ENCODE measurements at regions not wholly inside any gene's neighbourhood (a gene's known extent, or its start where the extent isn't known, plus 50 kb on each side); places are given as distances from the start of the nearest gene placed in this dataset.

DNA sequence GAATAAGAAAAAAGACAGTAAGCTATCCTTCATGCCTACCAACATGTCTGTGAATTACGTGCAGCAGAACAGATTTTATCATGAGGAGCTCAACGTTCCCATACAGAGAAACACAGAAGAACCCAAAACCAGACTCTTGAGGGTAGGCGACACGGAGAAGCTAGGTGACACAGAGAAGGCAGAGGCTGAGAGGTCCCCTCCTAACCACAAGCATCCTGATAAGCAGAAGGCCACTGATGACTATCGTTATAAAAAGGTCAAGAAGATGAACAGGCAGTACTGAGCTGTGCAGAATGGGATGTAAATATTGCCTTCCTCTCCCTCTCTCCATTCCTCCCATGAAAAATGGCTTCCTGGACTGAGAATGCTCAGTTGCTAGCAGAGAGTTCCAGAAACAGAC lies 350.2 kb upstream of the BOD1L1 start (continued):
- TF ChIP-seq, protein P1, sequence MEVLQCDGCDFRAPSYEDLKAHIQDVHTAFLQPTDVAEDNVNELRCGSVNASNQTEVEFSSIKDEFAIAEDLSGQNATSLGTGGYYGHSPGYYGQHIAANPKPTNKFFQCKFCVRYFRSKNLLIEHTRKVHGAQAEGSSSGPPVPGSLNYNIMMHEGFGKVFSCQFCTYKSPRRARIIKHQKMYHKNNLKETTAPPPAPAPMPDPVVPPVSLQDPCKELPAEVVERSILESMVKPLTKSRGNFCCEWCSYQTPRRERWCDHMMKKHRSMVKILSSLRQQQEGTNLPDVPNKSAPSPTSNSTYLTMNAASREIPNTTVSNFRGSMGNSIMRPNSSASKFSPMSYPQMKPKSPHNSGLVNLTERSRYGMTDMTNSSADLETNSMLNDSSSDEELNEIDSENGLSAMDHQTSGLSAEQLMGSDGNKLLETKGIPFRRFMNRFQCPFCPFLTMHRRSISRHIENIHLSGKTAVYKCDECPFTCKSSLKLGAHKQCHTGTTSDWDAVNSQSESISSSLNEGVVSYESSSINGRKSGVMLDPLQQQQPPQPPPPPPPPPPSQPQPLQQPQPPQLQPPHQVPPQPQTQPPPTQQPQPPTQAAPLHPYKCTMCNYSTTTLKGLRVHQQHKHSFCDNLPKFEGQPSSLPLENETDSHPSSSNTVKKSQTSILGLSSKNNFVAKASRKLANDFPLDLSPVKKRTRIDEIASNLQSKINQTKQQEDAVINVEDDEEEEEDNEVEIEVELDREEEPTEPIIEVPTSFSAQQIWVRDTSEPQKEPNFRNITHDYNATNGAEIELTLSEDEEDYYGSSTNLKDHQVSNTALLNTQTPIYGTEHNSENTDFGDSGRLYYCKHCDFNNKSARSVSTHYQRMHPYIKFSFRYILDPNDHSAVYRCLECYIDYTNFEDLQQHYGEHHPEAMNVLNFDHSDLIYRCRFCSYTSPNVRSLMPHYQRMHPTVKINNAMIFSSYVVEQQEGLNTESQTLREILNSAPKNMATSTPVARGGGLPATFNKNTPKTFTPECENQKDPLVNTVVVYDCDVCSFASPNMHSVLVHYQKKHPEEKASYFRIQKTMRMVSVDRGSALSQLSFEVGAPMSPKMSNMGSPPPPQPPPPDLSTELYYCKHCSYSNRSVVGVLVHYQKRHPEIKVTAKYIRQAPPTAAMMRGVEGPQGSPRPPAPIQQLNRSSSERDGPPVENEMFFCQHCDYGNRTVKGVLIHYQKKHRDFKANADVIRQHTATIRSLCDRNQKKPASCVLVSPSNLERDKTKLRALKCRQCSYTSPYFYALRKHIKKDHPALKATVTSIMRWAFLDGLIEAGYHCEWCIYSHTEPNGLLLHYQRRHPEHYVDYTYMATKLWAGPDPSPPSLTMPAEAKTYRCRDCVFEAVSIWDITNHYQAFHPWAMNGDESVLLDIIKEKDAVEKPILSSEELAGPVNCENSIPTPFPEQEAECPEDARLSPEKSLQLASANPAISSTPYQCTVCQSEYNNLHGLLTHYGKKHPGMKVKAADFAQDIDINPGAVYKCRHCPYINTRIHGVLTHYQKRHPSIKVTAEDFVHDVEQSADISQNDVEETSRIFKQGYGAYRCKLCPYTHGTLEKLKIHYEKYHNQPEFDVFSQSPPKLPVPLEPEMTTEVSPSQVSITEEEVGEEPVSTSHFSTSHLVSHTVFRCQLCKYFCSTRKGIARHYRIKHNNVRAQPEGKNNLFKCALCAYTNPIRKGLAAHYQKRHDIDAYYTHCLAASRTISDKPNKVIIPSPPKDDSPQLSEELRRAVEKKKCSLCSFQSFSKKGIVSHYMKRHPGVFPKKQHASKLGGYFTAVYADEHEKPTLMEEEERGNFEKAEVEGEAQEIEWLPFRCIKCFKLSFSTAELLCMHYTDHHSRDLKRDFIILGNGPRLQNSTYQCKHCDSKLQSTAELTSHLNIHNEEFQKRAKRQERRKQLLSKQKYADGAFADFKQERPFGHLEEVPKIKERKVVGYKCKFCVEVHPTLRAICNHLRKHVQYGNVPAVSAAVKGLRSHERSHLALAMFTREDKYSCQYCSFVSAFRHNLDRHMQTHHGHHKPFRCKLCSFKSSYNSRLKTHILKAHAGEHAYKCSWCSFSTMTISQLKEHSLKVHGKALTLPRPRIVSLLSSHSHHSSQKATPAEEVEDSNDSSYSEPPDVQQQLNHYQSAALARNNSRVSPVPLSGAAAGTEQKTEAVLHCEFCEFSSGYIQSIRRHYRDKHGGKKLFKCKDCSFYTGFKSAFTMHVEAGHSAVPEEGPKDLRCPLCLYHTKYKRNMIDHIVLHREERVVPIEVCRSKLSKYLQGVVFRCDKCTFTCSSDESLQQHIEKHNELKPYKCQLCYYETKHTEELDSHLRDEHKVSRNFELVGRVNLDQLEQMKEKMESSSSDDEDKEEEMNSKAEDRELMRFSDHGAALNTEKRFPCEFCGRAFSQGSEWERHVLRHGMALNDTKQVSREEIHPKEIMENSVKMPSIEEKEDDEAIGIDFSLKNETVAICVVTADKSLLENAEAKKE (CRISPR knock-in tag; IDR thresholded peaks at IDR 0.05), result no peak

DNA sequence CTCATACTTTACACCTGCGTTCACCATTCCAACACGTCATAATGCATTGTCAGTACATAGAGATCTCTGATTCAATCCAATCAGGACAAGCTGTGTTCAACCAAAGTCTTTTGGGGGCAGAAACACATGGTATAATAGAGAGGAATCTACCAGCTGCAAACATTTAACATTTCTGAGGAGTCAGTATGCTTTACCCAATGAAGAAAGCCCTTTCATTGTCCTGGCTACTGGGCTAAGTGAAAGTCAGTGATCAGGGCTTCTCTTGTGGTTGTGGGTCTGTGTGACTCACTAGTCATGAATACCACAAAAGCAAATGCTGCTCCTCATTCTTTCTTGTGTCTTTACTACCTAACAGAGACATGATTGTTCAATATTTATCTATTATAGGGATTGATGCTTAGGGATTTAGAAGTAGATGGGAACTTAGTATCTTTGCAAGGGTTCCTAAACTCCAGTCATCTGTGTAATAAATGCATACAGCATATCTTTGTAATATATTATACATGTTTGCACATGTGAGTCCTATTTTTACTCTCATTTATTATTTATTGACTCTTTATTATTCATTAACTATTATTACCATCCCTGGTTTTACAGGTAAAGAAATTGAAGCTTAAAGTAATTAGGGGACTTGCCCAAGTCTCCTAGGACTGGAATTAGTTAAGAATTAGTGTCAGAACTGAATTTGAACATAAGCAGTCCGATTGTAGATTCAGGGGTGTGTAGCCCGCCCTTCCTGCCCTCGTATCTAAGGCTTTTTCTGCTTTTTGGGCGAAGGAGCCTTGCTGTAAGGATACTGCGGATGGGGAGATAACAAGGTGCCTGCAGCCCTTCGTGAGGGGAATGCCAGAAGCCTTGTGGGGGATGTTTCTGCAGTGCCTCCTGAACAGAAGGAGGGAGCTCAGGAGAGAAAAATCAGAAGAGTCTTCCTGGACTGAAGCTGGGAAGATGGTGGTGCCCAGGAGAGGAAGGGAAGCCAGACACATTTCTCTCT lies 353.1 kb upstream of the BOD1L1 start:
- no peaks in the 10 kb centered on the region for H3F3A ChIP-seq (replicated peaks; ENCODE audit: low read depth)
- no peak for ATAC-seq
- H3K4me3 Mint-ChIP-seq, result no peak overlapping the region
- TF ChIP-seq, protein P1 (CRISPR knock-in tag; IDR thresholded peaks at IDR 0.05), result no peak
- TF ChIP-seq JUNB (IDR thresholded peaks at IDR 0.05; ENCODE audit: unreplicated experiment), result no peak
- no peak for TF ChIP-seq ZNF114 (CRISPR knock-in tag; IDR thresholded peaks at IDR 0.05)
- no peak for TF ChIP-seq POLR2AphosphoS5 (IDR thresholded peaks at IDR 0.05; ENCODE audit: low read depth)
- TF ChIP-seq EZH2phosphoT487 (IDR thresholded peaks at IDR 0.05; ENCODE audit: unreplicated experiment), result no peak
- TF ChIP-seq, protein P2, sequence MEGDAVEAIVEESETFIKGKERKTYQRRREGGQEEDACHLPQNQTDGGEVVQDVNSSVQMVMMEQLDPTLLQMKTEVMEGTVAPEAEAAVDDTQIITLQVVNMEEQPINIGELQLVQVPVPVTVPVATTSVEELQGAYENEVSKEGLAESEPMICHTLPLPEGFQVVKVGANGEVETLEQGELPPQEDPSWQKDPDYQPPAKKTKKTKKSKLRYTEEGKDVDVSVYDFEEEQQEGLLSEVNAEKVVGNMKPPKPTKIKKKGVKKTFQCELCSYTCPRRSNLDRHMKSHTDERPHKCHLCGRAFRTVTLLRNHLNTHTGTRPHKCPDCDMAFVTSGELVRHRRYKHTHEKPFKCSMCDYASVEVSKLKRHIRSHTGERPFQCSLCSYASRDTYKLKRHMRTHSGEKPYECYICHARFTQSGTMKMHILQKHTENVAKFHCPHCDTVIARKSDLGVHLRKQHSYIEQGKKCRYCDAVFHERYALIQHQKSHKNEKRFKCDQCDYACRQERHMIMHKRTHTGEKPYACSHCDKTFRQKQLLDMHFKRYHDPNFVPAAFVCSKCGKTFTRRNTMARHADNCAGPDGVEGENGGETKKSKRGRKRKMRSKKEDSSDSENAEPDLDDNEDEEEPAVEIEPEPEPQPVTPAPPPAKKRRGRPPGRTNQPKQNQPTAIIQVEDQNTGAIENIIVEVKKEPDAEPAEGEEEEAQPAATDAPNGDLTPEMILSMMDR (conservative IDR thresholded peaks at IDR 0.05; ENCODE audit: low read depth in 2 of 2), result no peak

More for the DNA sequence above, 353.1 kb upstream of the BOD1L1 start:
- Histone ChIP-seq H3K4me2 (no peak overlapping the region), H3K27me3 (ENCODE audit: insufficient read depth) (no peaks in the 10 kb centered on the region), H3K4me1 (ENCODE audit: insufficient read depth) (no peaks in the 10 kb centered on the region), H3K79me2 (replicated peaks; ENCODE audit: insufficient read depth) (no peaks in the 10 kb centered on the region), H3K36me3 (ENCODE audit: insufficient read depth) (no peaks in the 10 kb centered on the region), H2AFZ (peak overlapping the region; percentile 43; the same call in 1 of the 2 replicates), H4K20me1 (replicated peaks; ENCODE audit: insufficient read depth) (no peaks in the 10 kb centered on the region), H3K9me2 (ENCODE audit: insufficient read depth) (0 out of 2 replicates have a peak, but pooled peaks cover under 1% of the 10 kb centered on the region), H3K27ac (ENCODE audit: low read depth) (no peak overlapping the region), H3K4me3 (no peak overlapping the region)
- DNase-seq (ENCODE audit: low spot score), result no peak
- Mint-ChIP-seq H3K27me3 (ENCODE audit: insufficient read depth, low read depth, poor library complexity) (peaks cover 1% of the 10 kb centered on the region), H3K36me3 (ENCODE audit: low read depth) (no peaks in the 10 kb centered on the region), H3K9me3 (peaks cover 9% of the 10 kb centered on the region; the same call in 2 of the 3 replicates), H3K4me1 (no peaks in the 10 kb centered on the region), H3K27ac (no peak overlapping the region)

All from GM23338 (cell line).